HCT116 (cell line): ENCODE measurements at regions not wholly inside any gene's neighbourhood (a gene's known extent, or its start where the extent isn't known, plus 50 kb on each side); places are given as distances from the start of the nearest gene placed in this dataset.

Experiments
- ATAC-seq: fragments of 200-7000 bp; cut with Tn5 transposase; 2 replicates; pipeline ENCODE4 v1.9.1; 2020; ENCODE audit warnings: mild to moderate bottlenecking, moderate library complexity
- BruUV-seq: library from RNA; stranded (reverse); fragments of 400-500 nt; replicated peaks from 2 replicates; lab custom pipeline; 2021; lab: Mats Ljungman, UMichigan
- CTCF ChIA-PET: fragments of 300-600 bp; sonication (Branson Sonifier 250); formaldehyde crosslinking; loops from one replicate; lab custom pipeline; 2021; ENCODE audit warnings: antibody characterized with exemption; lab: Charles Lee
- POLR2A ChIA-PET: fragments of 300-600, 350-600 bp; sonication (Branson Sonifier 250); formaldehyde crosslinking; loops from one replicate; lab custom pipeline; 2021; ENCODE audit warnings: antibody characterized with exemption; lab: Charles Lee
- RAD21 ChIA-PET, 2 experiments: fragments of 300-600 bp; sonication (Branson Sonifier 250); formaldehyde crosslinking; loops; one replicate each; lab custom pipeline; 2023; ENCODE audit warnings: low total read pairs in 2 of 2; ENCODE audit not compliant: uncharacterized antibody in 2 of 2, unreplicated experiment in 2 of 2, low non-redundant PET in 1 of 2; lab: Charles Lee
- DNase-seq: peaks from one replicate; pipeline ENCODE4 v3.0.0-alpha.2; 2010; ENCODE audit warnings: low read depth, low spot score
- H2AFZ ChIP-seq: fragments of 200-600 bp; shearing (Covaris generic), sonication (generic); 2 replicates; pipeline ENCODE4 v1.6.1; 2017; ENCODE audit warnings: low read depth, mixed run types, mixed read lengths, antibody characterized with exemption, low read length; ENCODE audit not compliant: poor library complexity, severe bottlenecking
- H3K27ac ChIP-seq: 2 replicates; pipeline ENCODE4 v1.5.1; 2012; ENCODE audit warnings: low read depth, low read length
- H3K27me3 ChIP-seq: fragments of 200-600 bp; sonication (generic); 2 replicates; pipeline ENCODE4 v1.6.1; 2016; ENCODE audit warnings: mixed run types, low read length, mixed read lengths; ENCODE audit not compliant: insufficient read depth
- H3K36me3 ChIP-seq, 2 experiments: fragments of 200-500 bp in 1 of 2; fragments of 200-600 bp in 1 of 2; sonication (Bioruptor generic) in 1 of 2; sonication (generic) in 1 of 2; 2 replicates each; pipeline versions ENCODE4 v1.5.1 to v1.6.1; 2014 to 2016; ENCODE audit warnings: low read length in 2 of 2, inconsistent platforms in 1 of 2, mixed read lengths in 1 of 2, mixed run types in 1 of 2; ENCODE audit not compliant: insufficient read depth in 2 of 2, control insufficient read depth in 1 of 2
- H3K4me1 ChIP-seq, 2 experiments: fragments of 200-600 bp in 1 of 2; sonication (generic) in 1 of 2; 2 replicates each; pipeline versions ENCODE4 v1.5.1 to v1.6.1; 2012 to 2017; ENCODE audit warnings: low read length in 2 of 2, inconsistent platforms in 1 of 2, mild to moderate bottlenecking in 1 of 2, mixed read lengths in 1 of 2, mixed run types in 1 of 2, moderate library complexity in 1 of 2; ENCODE audit not compliant: insufficient read depth in 2 of 2, control insufficient read depth in 1 of 2
- H3K4me2 ChIP-seq: fragments of 200-600 bp; sonication (generic); 2 replicates; pipeline ENCODE4 v1.6.1; 2017; ENCODE audit warnings: mixed run types, low read length, mixed read lengths
- H3K4me3 ChIP-seq, 2 experiments: fragments of 200-600 bp in 1 of 2; sonication (generic) in 1 of 2; replicated peaks in 1 of 2; 2 replicates each; pipeline ENCODE4 v1.5.1; 2011 to 2016; ENCODE audit warnings: low read length in 2 of 2, control low read depth in 1 of 2, low read depth in 1 of 2, mild to moderate bottlenecking in 1 of 2, mixed read lengths in 1 of 2, mixed run types in 1 of 2
- H3K79me2 ChIP-seq: fragments of 200-600 bp; sonication (generic); 2 replicates; pipeline ENCODE4 v1.6.1; 2017; ENCODE audit warnings: mild to moderate bottlenecking, mixed run types, low read length, moderate library complexity, mixed read lengths; ENCODE audit not compliant: insufficient read depth
- H3K9ac ChIP-seq: fragments of 200-600 bp; sonication (generic); 2 replicates; pipeline ENCODE4 v1.6.1; 2016; ENCODE audit warnings: low read length, mixed read lengths
- H3K9me2 ChIP-seq: fragments of 200-600 bp; sonication (generic), shearing (Covaris generic); 2 replicates; pipeline ENCODE4 v1.6.1; 2017; ENCODE audit warnings: mixed run types, mild to moderate bottlenecking, moderate library complexity; ENCODE audit not compliant: insufficient read depth
- H3K9me3 ChIP-seq, 2 experiments: fragments of 200-500 bp in 1 of 2; fragments of 200-600 bp in 1 of 2; sonication (Bioruptor generic) in 1 of 2; sonication (generic) in 1 of 2; 2 replicates each; pipeline ENCODE4 v1.6.1; 2014 to 2017; ENCODE audit warnings: low read length in 2 of 2, mixed read lengths in 2 of 2, inconsistent platforms in 1 of 2, low read depth in 1 of 2, mild to moderate bottlenecking in 1 of 2, mixed run types in 1 of 2, moderate library complexity in 1 of 2; ENCODE audit not compliant: control insufficient read depth in 1 of 2, insufficient read depth in 1 of 2
- H4K20me1 ChIP-seq: fragments of 200-600 bp; sonication (generic), shearing (Covaris generic); 2 replicates; pipeline ENCODE4 v1.6.1; 2017; ENCODE audit warnings: mixed run types, mild to moderate bottlenecking, moderate library complexity; ENCODE audit not compliant: insufficient read depth
- CEBPB ChIP-seq: IDR thresholded peaks from 2 replicates; pipeline ENCODE4 v1.6.1; 2012; ENCODE audit warnings: low read depth
- ELF1 ChIP-seq: IDR thresholded peaks from 2 replicates; pipeline ENCODE4 v1.6.1; 2012; ENCODE audit warnings: low read depth, borderline replicate concordance
- EZH2phosphoT487 ChIP-seq: fragments of 200-600 bp; IDR thresholded peaks from 2 replicates; pipeline ENCODE4 v1.6.1; 2018; ENCODE audit warnings: antibody characterized with exemption, borderline replicate concordance
- JUND ChIP-seq: IDR thresholded peaks from 2 replicates; pipeline ENCODE4 v1.6.1; 2012
- POLR2A ChIP-seq: IDR thresholded peaks from 2 replicates; pipeline ENCODE4 v1.7.0; 2011; ENCODE audit warnings: borderline replicate concordance; ENCODE audit not compliant: insufficient read depth, insufficient read length; ENCODE audit errors: extremely low read depth
- POLR2AphosphoS5 ChIP-seq: IDR thresholded peaks from 2 replicates; pipeline ENCODE4 v1.6.1; 2011; ENCODE audit warnings: mild to moderate bottlenecking, low read depth, low read length, moderate library complexity
- SP1 ChIP-seq: IDR thresholded peaks from 2 replicates; pipeline ENCODE4 v1.6.1; 2012; ENCODE audit warnings: low read depth
- YY1 ChIP-seq: IDR thresholded peaks from 2 replicates; pipeline ENCODE4 v1.6.1; 2011; ENCODE audit warnings: low read length, low read depth, moderate library complexity, mild to moderate bottlenecking; ENCODE audit not compliant: insufficient replicate concordance; ENCODE audit errors: extremely low read depth
- ZFX ChIP-seq: fragments of 450-650 bp; IDR thresholded peaks from 2 replicates; pipeline ENCODE4 v1.6.1; 2017
- intact Hi-C: fragments of 100-400 bp; cut with micrococcal nuclease; formaldehyde crosslinking; loops from 2 replicates; pipeline ENCODE4 v1.10.0; 2022
- TF ChIP-seq, protein P1 (sequence below), 3 experiments: fragments of 200-600 bp in 1 of 3; sonication (generic) in 1 of 3; IDR thresholded peaks in 2 of 3; conservative IDR thresholded peaks in 1 of 3; 2 replicates each; pipeline ENCODE4 v1.5.1; 2012 to 2017; ENCODE audit warnings: low read depth in 2 of 3, low read length in 2 of 3, antibody characterized with exemption in 1 of 3, borderline replicate concordance in 1 of 3, control low read depth in 1 of 3, mild to moderate bottlenecking in 1 of 3, mixed read lengths in 1 of 3, mixed run types in 1 of 3, moderate library complexity in 1 of 3; ENCODE audit not compliant: insufficient read depth in 1 of 3
- TF ChIP-seq, protein P2 (sequence below): IDR thresholded peaks from 2 replicates; pipeline ENCODE4 v1.6.1; 2011; ENCODE audit warnings: mild to moderate bottlenecking, low read length, moderate library complexity; ENCODE audit not compliant: insufficient replicate concordance; ENCODE audit errors: extremely low read depth
- TF ChIP-seq, protein P3 (sequence below): IDR thresholded peaks from 2 replicates; pipeline ENCODE4 v1.6.1; 2012
- TF ChIP-seq, protein P4 (sequence below): IDR thresholded peaks from 2 replicates; pipeline ENCODE4 v1.6.1; 2012; ENCODE audit warnings: low read depth

- ATAC-seq = no peak
- POLR2A ChIA-PET = no interaction called here
- Histone ChIP-seq H3K4me3 (no peak overlapping the region), H3K36me3 (no peaks in the 10 kb centered on the region), H3K4me2 (no peak overlapping the region), H3K4me1 (no peaks in the 10 kb centered on the region), H2AFZ (no peak overlapping the region), H3K9me3 (no peaks in the 10 kb centered on the region), H3K79me2 (no peaks in the 10 kb centered on the region), H4K20me1 (no peaks in the 10 kb centered on the region), H3K27me3 (no peaks in the 10 kb centered on the region), H3K27ac (no peak overlapping the region), H3K9me2 (no peaks in the 10 kb centered on the region), H3K9ac (no peak overlapping the region)
- no peak for DNase-seq
- no peak for TF ChIP-seq SP1
- no peak for TF ChIP-seq POLR2AphosphoS5
- TF ChIP-seq JUND = no peak
- TF ChIP-seq, protein P1, sequence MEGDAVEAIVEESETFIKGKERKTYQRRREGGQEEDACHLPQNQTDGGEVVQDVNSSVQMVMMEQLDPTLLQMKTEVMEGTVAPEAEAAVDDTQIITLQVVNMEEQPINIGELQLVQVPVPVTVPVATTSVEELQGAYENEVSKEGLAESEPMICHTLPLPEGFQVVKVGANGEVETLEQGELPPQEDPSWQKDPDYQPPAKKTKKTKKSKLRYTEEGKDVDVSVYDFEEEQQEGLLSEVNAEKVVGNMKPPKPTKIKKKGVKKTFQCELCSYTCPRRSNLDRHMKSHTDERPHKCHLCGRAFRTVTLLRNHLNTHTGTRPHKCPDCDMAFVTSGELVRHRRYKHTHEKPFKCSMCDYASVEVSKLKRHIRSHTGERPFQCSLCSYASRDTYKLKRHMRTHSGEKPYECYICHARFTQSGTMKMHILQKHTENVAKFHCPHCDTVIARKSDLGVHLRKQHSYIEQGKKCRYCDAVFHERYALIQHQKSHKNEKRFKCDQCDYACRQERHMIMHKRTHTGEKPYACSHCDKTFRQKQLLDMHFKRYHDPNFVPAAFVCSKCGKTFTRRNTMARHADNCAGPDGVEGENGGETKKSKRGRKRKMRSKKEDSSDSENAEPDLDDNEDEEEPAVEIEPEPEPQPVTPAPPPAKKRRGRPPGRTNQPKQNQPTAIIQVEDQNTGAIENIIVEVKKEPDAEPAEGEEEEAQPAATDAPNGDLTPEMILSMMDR (IDR thresholded peaks at IDR 0.05 in 2 of 3, conservative IDR thresholded peaks at IDR 0.05 in 1 of 3; ENCODE audit: borderline replicate concordance in 1 of 3, insufficient read depth in 1 of 3, low read depth in 2 of 3, low read length in 2 of 3) = no peak
- no peak for TF ChIP-seq CEBPB
- TF ChIP-seq, protein P2, sequence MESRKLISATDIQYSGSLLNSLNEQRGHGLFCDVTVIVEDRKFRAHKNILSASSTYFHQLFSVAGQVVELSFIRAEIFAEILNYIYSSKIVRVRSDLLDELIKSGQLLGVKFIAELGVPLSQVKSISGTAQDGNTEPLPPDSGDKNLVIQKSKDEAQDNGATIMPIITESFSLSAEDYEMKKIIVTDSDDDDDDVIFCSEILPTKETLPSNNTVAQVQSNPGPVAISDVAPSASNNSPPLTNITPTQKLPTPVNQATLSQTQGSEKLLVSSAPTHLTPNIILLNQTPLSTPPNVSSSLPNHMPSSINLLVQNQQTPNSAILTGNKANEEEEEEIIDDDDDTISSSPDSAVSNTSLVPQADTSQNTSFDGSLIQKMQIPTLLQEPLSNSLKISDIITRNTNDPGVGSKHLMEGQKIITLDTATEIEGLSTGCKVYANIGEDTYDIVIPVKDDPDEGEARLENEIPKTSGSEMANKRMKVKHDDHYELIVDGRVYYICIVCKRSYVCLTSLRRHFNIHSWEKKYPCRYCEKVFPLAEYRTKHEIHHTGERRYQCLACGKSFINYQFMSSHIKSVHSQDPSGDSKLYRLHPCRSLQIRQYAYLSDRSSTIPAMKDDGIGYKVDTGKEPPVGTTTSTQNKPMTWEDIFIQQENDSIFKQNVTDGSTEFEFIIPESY = no peak
- TF ChIP-seq POLR2A = no peak
- TF ChIP-seq EZH2phosphoT487 = no peak
- no peak for TF ChIP-seq ZFX
- TF ChIP-seq, protein P3, sequence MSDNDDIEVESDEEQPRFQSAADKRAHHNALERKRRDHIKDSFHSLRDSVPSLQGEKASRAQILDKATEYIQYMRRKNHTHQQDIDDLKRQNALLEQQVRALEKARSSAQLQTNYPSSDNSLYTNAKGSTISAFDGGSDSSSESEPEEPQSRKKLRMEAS = no peak
- no peak for TF ChIP-seq YY1
- TF ChIP-seq, protein P4, sequence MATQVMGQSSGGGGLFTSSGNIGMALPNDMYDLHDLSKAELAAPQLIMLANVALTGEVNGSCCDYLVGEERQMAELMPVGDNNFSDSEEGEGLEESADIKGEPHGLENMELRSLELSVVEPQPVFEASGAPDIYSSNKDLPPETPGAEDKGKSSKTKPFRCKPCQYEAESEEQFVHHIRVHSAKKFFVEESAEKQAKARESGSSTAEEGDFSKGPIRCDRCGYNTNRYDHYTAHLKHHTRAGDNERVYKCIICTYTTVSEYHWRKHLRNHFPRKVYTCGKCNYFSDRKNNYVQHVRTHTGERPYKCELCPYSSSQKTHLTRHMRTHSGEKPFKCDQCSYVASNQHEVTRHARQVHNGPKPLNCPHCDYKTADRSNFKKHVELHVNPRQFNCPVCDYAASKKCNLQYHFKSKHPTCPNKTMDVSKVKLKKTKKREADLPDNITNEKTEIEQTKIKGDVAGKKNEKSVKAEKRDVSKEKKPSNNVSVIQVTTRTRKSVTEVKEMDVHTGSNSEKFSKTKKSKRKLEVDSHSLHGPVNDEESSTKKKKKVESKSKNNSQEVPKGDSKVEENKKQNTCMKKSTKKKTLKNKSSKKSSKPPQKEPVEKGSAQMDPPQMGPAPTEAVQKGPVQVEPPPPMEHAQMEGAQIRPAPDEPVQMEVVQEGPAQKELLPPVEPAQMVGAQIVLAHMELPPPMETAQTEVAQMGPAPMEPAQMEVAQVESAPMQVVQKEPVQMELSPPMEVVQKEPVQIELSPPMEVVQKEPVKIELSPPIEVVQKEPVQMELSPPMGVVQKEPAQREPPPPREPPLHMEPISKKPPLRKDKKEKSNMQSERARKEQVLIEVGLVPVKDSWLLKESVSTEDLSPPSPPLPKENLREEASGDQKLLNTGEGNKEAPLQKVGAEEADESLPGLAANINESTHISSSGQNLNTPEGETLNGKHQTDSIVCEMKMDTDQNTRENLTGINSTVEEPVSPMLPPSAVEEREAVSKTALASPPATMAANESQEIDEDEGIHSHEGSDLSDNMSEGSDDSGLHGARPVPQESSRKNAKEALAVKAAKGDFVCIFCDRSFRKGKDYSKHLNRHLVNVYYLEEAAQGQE = no peak
- TF ChIP-seq ELF1 = no peak
- intact Hi-C loops = no loop called here
- CTCF ChIA-PET = no interaction called here
- RAD21 ChIA-PET = no interaction called here
- BruUV-seq = no TSS peak
Measured at GRCh38 chr10:33441561-33441960, 107.1 kb upstream of the NRP1 start.
